WTC11 (cell line): ENCODE measurements at regions not wholly inside any gene's neighbourhood (a gene's known extent, or its start where the extent isn't known, plus 50 kb on each side); places are given as distances from the start of the nearest gene placed in this dataset.

Source experiments
- ATAC-seq: fragments of 200-7000 bp; cut with Tn5 transposase; 2 replicates; pipeline ENCODE4 v1.10.0; 2021; ENCODE audit warnings: mild to moderate bottlenecking, moderate library complexity
- CTCF ChIA-PET: fragments of 300-600 bp; sonication (Branson Sonifier 250); formaldehyde crosslinking; loops from one replicate; lab custom pipeline; 2021; ENCODE audit warnings: antibody characterized with exemption; lab: Charles Lee
- POLR2A ChIA-PET: fragments of 350-600 bp; sonication (Branson Sonifier 250); formaldehyde crosslinking; loops from one replicate; lab custom pipeline; 2021; ENCODE audit warnings: antibody characterized with exemption; lab: Charles Lee
- DNase-seq: peaks from one replicate; pipeline ENCODE4 v3.0.0; 2021; ENCODE audit warnings: low spot score
- H3K27ac Mint-ChIP-seq: 2 replicates; pipeline ENCODE4 v1.8.0; 2021; ENCODE audit warnings: mixed read lengths
- H3K27me3 Mint-ChIP-seq: 2 replicates; pipeline ENCODE4 v1.8.0; 2021; ENCODE audit warnings: low read depth, mild to moderate bottlenecking, moderate library complexity, mixed read lengths
- H3K36me3 Mint-ChIP-seq: 2 replicates; pipeline ENCODE4 v1.8.0; 2021; ENCODE audit warnings: mixed read lengths
- H3K4me1 Mint-ChIP-seq: 2 replicates; pipeline ENCODE4 v1.8.0; 2022; ENCODE audit warnings: mixed read lengths
- H3K4me3 Mint-ChIP-seq: 2 replicates; pipeline ENCODE4 v1.8.0; 2021; ENCODE audit warnings: mild to moderate bottlenecking, moderate library complexity, mixed read lengths
- H3K9me3 Mint-ChIP-seq: 2 replicates; pipeline ENCODE4 v1.8.0; 2021; ENCODE audit warnings: mixed read lengths
- EMX1 ChIP-seq: fragments of 250-450 bp; sonication (Bioruptor Pico); IDR thresholded peaks from 2 replicates; pipeline ENCODE4 v1.8.0; 2021; ENCODE audit warnings: mild to moderate bottlenecking
- FOXJ3 ChIP-seq: sonication (generic); formaldehyde crosslinking; IDR thresholded peaks from 2 replicates; pipeline ENCODE4 v1.9.0; 2021; ENCODE audit warnings: missing genetic modification reagents, mild to moderate bottlenecking, borderline replicate concordance
- FOXK1 ChIP-seq: sonication (generic); formaldehyde crosslinking; IDR thresholded peaks from 2 replicates; pipeline ENCODE4 v1.8.0; 2022; ENCODE audit warnings: mild to moderate bottlenecking, moderate library complexity, missing genetic modification reagents
- JUN ChIP-seq: sonication (generic); formaldehyde crosslinking; IDR thresholded peaks from 2 replicates; pipeline ENCODE4 v1.8.0; 2023; ENCODE audit warnings: mild to moderate bottlenecking, missing genetic modification reagents
- KAT7 ChIP-seq: sonication (generic); formaldehyde crosslinking; IDR thresholded peaks from 2 replicates; pipeline ENCODE4 v1.8.1; 2023; ENCODE audit warnings: missing genetic modification reagents, mild to moderate bottlenecking, borderline replicate concordance
- NFATC4 ChIP-seq: fragments of 250-450 bp; sonication (Bioruptor Pico); IDR thresholded peaks from 2 replicates; pipeline ENCODE4 v1.9.0; 2021; ENCODE audit warnings: mild to moderate bottlenecking
- NFE2L1 ChIP-seq: sonication (generic); formaldehyde crosslinking; IDR thresholded peaks from 2 replicates; pipeline ENCODE4 v1.8.1; 2023; ENCODE audit warnings: missing genetic modification reagents
- RELA ChIP-seq: sonication (generic); formaldehyde crosslinking; IDR thresholded peaks from 2 replicates; pipeline ENCODE4 v1.8.1; 2022; ENCODE audit warnings: missing genetic modification reagents, mild to moderate bottlenecking, borderline replicate concordance
- SMAD3 ChIP-seq: sonication (generic); formaldehyde crosslinking; IDR thresholded peaks from 2 replicates; pipeline ENCODE4 v1.8.0; 2022; ENCODE audit warnings: missing genetic modification reagents, mild to moderate bottlenecking, borderline replicate concordance
- SMAD4 ChIP-seq: sonication (generic); formaldehyde crosslinking; IDR thresholded peaks from 2 replicates; pipeline ENCODE4 v1.8.0; 2022; ENCODE audit warnings: mild to moderate bottlenecking, missing genetic modification reagents
- ZBTB21 ChIP-seq: sonication (generic); formaldehyde crosslinking; IDR thresholded peaks from 2 replicates; pipeline ENCODE4 v1.8.1; 2023; ENCODE audit warnings: mild to moderate bottlenecking, missing genetic modification reagents, borderline replicate concordance
- ZNF138 ChIP-seq: sonication (generic); formaldehyde crosslinking; conservative IDR thresholded peaks from 2 replicates; pipeline ENCODE4 v1.8.1; 2022; ENCODE audit warnings: mild to moderate bottlenecking, moderate library complexity, missing genetic modification reagents
- ZNF416 ChIP-seq: fragments of 250-450 bp; sonication (Bioruptor Pico); IDR thresholded peaks from 2 replicates; pipeline ENCODE4 v1.9.0; 2021; ENCODE audit warnings: mild to moderate bottlenecking, inconsistent platforms
- ZNF423 ChIP-seq: fragments of 250-450 bp; sonication (Bioruptor Pico); IDR thresholded peaks from 2 replicates; pipeline ENCODE4 v2.1.2; 2022; ENCODE audit warnings: mild to moderate bottlenecking, moderate library complexity
- TF ChIP-seq, protein P1 (sequence below): fragments of 250-450 bp; sonication (Bioruptor Pico); IDR thresholded peaks from 2 replicates; pipeline ENCODE4 v2.1.2; 2022; ENCODE audit warnings: mild to moderate bottlenecking, moderate library complexity
- TF ChIP-seq, protein P2 (sequence below): sonication (generic); formaldehyde crosslinking; IDR thresholded peaks from 2 replicates; pipeline ENCODE4 v1.8.0; 2022; ENCODE audit warnings: mild to moderate bottlenecking, missing genetic modification reagents
- TF ChIP-seq, protein P3 (sequence below): fragments of 250-450 bp; sonication (Bioruptor Pico); IDR thresholded peaks from 2 replicates; pipeline ENCODE4 v1.9.0; 2021; ENCODE audit warnings: mild to moderate bottlenecking, borderline replicate concordance
- TF ChIP-seq, protein P4 (sequence below): sonication (generic); formaldehyde crosslinking; conservative IDR thresholded peaks from 2 replicates; pipeline ENCODE4 v1.8.1; 2023; ENCODE audit warnings: mild to moderate bottlenecking, low read depth, missing genetic modification reagents, moderate library complexity
- TF ChIP-seq, protein P5 (sequence below): sonication (generic); formaldehyde crosslinking; IDR thresholded peaks from 2 replicates; pipeline ENCODE4 v1.8.0; 2022; ENCODE audit warnings: missing genetic modification reagents
- TF ChIP-seq, protein P6 (sequence below): fragments of 250-450 bp; sonication (Bioruptor Pico); IDR thresholded peaks from 2 replicates; pipeline ENCODE4 v1.9.0; 2021; ENCODE audit warnings: mild to moderate bottlenecking

DNA sequence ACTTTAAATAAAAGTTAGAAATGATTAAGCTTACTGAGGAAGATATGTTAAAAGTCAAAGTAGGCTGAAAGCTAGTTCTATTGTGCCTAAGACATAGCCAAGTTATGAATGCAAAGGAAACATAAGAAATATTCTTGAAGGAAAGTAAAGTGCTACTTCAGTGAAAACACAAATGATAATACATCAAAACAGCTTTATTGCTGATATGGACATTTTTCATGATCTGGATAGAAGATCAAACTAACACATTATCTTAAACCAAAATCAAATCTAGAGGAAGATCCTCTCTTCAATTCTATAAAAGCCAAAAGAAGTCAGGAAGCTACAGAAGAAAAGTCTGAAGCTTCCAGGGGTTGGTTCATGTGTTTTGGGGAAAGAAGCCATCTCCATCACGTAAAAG lies 545.9 kb downstream of the COL11A1 start:
- Mint-ChIP-seq H3K4me3 (no peak overlapping the region), H3K36me3 (no peaks in the 10 kb centered on the region), H3K27me3 (no peaks in the 10 kb centered on the region), H3K27ac (no peak overlapping the region), H3K9me3 (no peaks in the 10 kb centered on the region), H3K4me1 (no peaks in the 10 kb centered on the region)
- TF ChIP-seq SMAD3 (CRISPR knock-in tag) (no peak), SMAD4 (CRISPR knock-in tag) (no peak)
- TF ChIP-seq, protein P1, sequence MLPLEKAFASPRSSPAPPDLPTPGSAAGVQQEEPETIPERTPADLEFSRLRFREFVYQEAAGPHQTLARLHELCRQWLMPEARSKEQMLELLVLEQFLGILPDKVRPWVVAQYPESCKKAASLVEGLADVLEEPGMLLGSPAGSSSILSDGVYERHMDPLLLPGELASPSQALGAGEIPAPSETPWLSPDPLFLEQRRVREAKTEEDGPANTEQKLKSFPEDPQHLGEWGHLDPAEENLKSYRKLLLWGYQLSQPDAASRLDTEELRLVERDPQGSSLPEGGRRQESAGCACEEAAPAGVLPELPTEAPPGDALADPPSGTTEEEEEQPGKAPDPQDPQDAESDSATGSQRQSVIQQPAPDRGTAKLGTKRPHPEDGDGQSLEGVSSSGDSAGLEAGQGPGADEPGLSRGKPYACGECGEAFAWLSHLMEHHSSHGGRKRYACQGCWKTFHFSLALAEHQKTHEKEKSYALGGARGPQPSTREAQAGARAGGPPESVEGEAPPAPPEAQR, result no peak
- DNase-seq (no peak), ATAC-seq (no peak)
- ChIA-PET POLR2A (no interaction called here), CTCF (no interaction called here)

DNA sequence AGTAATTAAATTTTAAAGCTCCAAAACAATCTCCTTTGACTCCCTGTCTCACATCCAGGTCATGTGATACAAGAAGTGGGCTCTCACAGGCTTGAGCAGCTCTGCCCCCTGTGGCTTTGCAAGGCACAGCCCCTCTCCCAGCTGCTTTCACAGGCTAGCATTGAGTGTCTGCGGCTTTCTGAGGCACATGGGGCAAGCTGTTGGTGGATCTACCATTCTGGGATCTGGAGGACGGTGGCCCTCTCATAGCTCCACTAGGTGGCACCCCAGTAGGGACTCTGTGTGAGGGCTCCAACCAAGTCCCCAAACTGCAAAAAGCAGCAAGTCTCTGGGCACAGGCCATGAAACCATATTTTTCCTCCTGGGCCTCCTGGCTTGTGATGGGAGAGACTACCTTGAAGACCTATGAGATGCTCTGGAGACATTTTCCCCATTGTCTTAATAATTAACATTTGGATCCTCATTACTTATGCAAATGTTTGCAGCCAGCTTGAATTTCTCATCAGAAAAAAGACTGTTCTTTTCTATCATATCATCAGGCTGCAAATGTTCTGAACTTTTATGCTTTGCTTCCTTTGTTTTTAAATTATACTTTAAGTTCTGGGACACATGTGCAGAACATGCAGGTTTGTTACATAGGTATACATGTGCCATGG lies 554.1 kb upstream of the OLFM3 start:
- H3K36me3 Mint-ChIP-seq, result peaks cover 10% of the 10 kb centered on the region; the same call in 1 of the 2 replicates
- ChIA-PET CTCF (interaction anchor here (0.7 to 1.3 kb wide), 10 partner anchors 22 to 910 kb away, joined by 3 to 9 read pairs (median 4); no protein-coding TSS in a partner anchor), POLR2A (no interaction called here)
- no peak overlapping the region for H3K4me3 Mint-ChIP-seq
- H3K4me1 Mint-ChIP-seq, result no peaks in the 10 kb centered on the region; the same call in 1 of the 2 replicates
- peaks cover 53% of the 10 kb centered on the region for H3K9me3 Mint-ChIP-seq
- no peak overlapping the region for H3K27ac Mint-ChIP-seq
- DNase-seq (peak; percentile 75), ATAC-seq (peak; percentile 100)
- no peaks in the 10 kb centered on the region; the same call in 1 of the 2 replicates for H3K27me3 Mint-ChIP-seq
- no peak for TF ChIP-seq NFE2L1 (CRISPR knock-in tag)
- TF ChIP-seq RELA (CRISPR knock-in tag), result no peak
- TF ChIP-seq ZNF138 (CRISPR knock-in tag), result no peak
- TF ChIP-seq, protein P2, sequence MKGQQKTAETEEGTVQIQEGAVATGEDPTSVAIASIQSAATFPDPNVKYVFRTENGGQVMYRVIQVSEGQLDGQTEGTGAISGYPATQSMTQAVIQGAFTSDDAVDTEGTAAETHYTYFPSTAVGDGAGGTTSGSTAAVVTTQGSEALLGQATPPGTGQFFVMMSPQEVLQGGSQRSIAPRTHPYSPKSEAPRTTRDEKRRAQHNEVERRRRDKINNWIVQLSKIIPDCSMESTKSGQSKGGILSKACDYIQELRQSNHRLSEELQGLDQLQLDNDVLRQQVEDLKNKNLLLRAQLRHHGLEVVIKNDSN (CRISPR knock-in tag), result peak; percentile 45; the same call in 1 of the 2 replicates
- TF ChIP-seq FOXK1, result no peak
- no peak for TF ChIP-seq JUN (CRISPR knock-in tag)
- TF ChIP-seq, protein P3, sequence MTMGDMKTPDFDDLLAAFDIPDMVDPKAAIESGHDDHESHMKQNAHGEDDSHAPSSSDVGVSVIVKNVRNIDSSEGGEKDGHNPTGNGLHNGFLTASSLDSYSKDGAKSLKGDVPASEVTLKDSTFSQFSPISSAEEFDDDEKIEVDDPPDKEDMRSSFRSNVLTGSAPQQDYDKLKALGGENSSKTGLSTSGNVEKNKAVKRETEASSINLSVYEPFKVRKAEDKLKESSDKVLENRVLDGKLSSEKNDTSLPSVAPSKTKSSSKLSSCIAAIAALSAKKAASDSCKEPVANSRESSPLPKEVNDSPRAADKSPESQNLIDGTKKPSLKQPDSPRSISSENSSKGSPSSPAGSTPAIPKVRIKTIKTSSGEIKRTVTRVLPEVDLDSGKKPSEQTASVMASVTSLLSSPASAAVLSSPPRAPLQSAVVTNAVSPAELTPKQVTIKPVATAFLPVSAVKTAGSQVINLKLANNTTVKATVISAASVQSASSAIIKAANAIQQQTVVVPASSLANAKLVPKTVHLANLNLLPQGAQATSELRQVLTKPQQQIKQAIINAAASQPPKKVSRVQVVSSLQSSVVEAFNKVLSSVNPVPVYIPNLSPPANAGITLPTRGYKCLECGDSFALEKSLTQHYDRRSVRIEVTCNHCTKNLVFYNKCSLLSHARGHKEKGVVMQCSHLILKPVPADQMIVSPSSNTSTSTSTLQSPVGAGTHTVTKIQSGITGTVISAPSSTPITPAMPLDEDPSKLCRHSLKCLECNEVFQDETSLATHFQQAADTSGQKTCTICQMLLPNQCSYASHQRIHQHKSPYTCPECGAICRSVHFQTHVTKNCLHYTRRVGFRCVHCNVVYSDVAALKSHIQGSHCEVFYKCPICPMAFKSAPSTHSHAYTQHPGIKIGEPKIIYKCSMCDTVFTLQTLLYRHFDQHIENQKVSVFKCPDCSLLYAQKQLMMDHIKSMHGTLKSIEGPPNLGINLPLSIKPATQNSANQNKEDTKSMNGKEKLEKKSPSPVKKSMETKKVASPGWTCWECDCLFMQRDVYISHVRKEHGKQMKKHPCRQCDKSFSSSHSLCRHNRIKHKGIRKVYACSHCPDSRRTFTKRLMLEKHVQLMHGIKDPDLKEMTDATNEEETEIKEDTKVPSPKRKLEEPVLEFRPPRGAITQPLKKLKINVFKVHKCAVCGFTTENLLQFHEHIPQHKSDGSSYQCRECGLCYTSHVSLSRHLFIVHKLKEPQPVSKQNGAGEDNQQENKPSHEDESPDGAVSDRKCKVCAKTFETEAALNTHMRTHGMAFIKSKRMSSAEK (CRISPR knock-in tag), result no peak
- no peak for TF ChIP-seq ZNF416
- TF ChIP-seq NFATC4 (CRISPR knock-in tag), result no peak
- no peak for TF ChIP-seq ZBTB21 (CRISPR knock-in tag)
- TF ChIP-seq, protein P1, result no peak
- no peak for TF ChIP-seq FOXJ3 (CRISPR knock-in tag)
- TF ChIP-seq, protein P4, sequence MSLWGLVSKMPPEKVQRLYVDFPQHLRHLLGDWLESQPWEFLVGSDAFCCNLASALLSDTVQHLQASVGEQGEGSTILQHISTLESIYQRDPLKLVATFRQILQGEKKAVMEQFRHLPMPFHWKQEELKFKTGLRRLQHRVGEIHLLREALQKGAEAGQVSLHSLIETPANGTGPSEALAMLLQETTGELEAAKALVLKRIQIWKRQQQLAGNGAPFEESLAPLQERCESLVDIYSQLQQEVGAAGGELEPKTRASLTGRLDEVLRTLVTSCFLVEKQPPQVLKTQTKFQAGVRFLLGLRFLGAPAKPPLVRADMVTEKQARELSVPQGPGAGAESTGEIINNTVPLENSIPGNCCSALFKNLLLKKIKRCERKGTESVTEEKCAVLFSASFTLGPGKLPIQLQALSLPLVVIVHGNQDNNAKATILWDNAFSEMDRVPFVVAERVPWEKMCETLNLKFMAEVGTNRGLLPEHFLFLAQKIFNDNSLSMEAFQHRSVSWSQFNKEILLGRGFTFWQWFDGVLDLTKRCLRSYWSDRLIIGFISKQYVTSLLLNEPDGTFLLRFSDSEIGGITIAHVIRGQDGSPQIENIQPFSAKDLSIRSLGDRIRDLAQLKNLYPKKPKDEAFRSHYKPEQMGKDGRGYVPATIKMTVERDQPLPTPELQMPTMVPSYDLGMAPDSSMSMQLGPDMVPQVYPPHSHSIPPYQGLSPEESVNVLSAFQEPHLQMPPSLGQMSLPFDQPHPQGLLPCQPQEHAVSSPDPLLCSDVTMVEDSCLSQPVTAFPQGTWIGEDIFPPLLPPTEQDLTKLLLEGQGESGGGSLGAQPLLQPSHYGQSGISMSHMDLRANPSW (CRISPR knock-in tag), result no peak
- TF ChIP-seq, protein P5, sequence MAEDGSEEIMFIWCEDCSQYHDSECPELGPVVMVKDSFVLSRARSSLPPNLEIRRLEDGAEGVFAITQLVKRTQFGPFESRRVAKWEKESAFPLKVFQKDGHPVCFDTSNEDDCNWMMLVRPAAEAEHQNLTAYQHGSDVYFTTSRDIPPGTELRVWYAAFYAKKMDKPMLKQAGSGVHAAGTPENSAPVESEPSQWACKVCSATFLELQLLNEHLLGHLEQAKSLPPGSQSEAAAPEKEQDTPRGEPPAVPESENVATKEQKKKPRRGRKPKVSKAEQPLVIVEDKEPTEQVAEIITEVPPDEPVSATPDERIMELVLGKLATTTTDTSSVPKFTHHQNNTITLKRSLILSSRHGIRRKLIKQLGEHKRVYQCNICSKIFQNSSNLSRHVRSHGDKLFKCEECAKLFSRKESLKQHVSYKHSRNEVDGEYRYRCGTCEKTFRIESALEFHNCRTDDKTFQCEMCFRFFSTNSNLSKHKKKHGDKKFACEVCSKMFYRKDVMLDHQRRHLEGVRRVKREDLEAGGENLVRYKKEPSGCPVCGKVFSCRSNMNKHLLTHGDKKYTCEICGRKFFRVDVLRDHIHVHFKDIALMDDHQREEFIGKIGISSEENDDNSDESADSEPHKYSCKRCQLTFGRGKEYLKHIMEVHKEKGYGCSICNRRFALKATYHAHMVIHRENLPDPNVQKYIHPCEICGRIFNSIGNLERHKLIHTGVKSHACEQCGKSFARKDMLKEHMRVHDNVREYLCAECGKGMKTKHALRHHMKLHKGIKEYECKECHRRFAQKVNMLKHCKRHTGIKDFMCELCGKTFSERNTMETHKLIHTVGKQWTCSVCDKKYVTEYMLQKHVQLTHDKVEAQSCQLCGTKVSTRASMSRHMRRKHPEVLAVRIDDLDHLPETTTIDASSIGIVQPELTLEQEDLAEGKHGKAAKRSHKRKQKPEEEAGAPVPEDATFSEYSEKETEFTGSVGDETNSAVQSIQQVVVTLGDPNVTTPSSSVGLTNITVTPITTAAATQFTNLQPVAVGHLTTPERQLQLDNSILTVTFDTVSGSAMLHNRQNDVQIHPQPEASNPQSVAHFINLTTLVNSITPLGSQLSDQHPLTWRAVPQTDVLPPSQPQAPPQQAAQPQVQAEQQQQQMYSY, result no peak
- no peak for TF ChIP-seq KAT7 (CRISPR knock-in tag)
- TF ChIP-seq ZNF423 (CRISPR knock-in tag), result no peak
- no peak for TF ChIP-seq EMX1 (CRISPR knock-in tag)
- TF ChIP-seq SMAD4 (CRISPR knock-in tag), result no peak
- TF ChIP-seq, protein P6, sequence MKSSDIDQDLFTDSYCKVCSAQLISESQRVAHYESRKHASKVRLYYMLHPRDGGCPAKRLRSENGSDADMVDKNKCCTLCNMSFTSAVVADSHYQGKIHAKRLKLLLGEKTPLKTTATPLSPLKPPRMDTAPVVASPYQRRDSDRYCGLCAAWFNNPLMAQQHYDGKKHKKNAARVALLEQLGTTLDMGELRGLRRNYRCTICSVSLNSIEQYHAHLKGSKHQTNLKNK (CRISPR knock-in tag), result no peak
